ENCODE measurements at regions not wholly inside any gene's neighbourhood (a gene's known extent, or its start where the extent isn't known, plus 50 kb on each side); places are given as distances from the start of the nearest gene placed in this dataset.

DNA sequence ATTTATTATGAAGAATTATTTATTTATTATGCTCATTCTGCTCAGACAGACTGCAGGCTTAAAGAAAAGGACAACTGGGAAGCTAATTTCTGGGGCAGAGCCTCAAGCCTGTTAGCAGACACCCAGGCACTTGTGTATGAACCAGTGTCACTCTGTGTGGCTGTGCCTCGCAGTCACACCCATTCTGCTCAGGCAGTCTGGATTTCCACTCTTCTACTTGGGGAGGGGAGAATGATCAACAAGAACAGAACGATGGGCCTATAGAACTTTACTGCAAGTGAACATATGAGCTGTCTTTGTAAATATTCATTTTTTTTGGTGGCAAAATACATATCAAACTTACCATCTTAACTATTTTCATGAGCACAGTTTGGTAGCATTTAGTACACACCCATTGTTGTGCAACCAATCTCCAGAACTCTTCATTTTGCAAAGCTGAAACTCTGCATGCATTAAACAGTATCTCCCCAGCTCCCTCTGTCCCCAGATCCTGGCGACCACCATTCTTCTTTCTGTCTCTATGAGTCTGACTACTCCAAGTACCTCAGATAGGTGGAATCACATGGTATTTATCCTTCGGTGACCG, 181.7 kb downstream of the NUFIP1 start:
- DNase-seq (ENCODE audit: low read depth): no peak
- TF ChIP-seq, protein P1, sequence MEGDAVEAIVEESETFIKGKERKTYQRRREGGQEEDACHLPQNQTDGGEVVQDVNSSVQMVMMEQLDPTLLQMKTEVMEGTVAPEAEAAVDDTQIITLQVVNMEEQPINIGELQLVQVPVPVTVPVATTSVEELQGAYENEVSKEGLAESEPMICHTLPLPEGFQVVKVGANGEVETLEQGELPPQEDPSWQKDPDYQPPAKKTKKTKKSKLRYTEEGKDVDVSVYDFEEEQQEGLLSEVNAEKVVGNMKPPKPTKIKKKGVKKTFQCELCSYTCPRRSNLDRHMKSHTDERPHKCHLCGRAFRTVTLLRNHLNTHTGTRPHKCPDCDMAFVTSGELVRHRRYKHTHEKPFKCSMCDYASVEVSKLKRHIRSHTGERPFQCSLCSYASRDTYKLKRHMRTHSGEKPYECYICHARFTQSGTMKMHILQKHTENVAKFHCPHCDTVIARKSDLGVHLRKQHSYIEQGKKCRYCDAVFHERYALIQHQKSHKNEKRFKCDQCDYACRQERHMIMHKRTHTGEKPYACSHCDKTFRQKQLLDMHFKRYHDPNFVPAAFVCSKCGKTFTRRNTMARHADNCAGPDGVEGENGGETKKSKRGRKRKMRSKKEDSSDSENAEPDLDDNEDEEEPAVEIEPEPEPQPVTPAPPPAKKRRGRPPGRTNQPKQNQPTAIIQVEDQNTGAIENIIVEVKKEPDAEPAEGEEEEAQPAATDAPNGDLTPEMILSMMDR (IDR thresholded peaks at IDR 0.05; ENCODE audit: insufficient read depth, low read depth, low read length, missing control alignments): no peak
- H3K4me3 ChIP-seq (ENCODE audit: low read depth, low read length): no peak overlapping the region

- TF ChIP-seq, protein P1 (IDR thresholded peaks at IDR 0.05; ENCODE audit: insufficient read depth, low read depth, low read length, missing control alignments): no peak
- no peak overlapping the region for H3K4me3 ChIP-seq (ENCODE audit: low read depth, low read length)
- no peak for DNase-seq (ENCODE audit: low read depth)
Measured at GRCh38 chr13:44806826-44807225, 182.4 kb downstream of the NUFIP1 start.

DNA sequence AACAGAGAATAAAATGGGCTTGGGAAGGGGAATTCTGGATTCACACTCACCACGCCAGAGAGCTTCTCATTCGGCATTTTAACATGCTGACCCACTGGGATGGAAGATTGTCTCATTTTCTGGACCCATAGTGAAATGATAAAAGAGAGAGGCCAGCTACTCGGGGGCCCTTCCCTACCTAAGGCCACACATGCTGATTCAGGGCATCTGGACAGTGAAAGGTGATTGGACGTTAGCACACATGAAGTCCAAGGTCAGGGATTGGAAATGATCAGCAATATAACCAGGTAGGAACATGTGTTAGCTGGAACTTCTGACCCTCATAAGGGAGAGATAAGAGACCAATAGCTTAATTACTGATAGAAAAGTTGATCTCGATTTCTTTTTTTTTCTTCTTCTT, 183.7 kb downstream of the NUFIP1 start:
- TF ChIP-seq, protein P1 (IDR thresholded peaks at IDR 0.05; ENCODE audit: insufficient read depth, low read depth, low read length, missing control alignments): no peak
- H3K4me3 ChIP-seq (ENCODE audit: low read depth, low read length): no peak overlapping the region
- no peak for DNase-seq (ENCODE audit: low read depth)

- TF ChIP-seq, protein P1 (IDR thresholded peaks at IDR 0.05; ENCODE audit: insufficient read depth, low read depth, low read length, missing control alignments): no peak
- no peak for DNase-seq (ENCODE audit: low read depth)
- H3K4me3 ChIP-seq (ENCODE audit: low read depth, low read length): no peak overlapping the region
Measured at GRCh38 chr13:44803390-44803789, 185.9 kb downstream of the NUFIP1 start.

DNA sequence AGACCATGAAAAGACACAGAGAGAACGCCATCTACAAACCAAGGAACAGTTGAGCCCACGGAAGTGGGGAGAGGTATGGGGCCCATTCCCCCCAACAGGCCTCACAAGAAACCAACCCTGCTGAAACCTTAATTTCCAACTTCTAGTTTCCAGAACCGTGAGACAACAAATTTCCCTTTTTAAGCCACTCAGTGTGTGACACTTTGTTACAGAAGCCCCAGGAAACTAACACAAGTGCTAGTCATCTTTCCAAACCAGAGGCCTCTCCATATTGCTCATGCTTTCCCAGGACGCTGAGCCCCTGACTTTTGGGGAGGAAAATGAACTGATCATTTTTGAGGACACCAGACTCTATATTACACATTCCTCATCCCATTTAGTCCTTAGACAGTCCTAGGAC, 186.8 kb downstream of the NUFIP1 start:
- TF ChIP-seq, protein P1 (IDR thresholded peaks at IDR 0.05; ENCODE audit: insufficient read depth, low read depth, low read length, missing control alignments): no peak
- DNase-seq (ENCODE audit: low read depth): no peak
- H3K4me3 ChIP-seq (ENCODE audit: low read depth, low read length): no peak overlapping the region

- TF ChIP-seq, protein P1 (IDR thresholded peaks at IDR 0.05; ENCODE audit: insufficient read depth, low read depth, low read length, missing control alignments): no peak
- H3K4me3 ChIP-seq (ENCODE audit: low read depth, low read length): no peak overlapping the region
- no peak for DNase-seq (ENCODE audit: low read depth)
Measured at GRCh38 chr13:44801990-44802389, 187.3 kb downstream of the NUFIP1 start.

DNA sequence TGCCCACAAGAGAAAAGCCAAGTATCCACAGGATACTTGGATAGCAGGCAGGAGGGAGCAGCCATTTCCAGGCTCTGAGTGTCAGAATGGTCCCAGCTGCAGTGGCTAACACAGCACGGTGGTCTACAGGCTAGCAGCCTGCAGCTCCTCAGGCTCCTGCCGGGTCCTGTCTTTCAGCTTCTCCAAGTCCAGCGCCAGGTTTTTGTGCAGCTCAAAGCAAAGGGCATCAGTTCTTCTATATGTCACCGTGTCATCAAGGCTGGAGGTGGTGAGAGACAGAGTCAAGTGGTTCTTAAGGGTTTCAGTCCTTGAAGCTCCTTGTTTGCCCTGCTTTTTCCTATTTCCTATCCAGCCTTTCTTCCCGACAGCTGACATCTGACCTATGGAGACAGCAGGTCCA, 188.6 kb downstream of the NUFIP1 start:
- no peak for DNase-seq (ENCODE audit: low read depth)
- TF ChIP-seq, protein P1 (IDR thresholded peaks at IDR 0.05; ENCODE audit: insufficient read depth, low read depth, low read length, missing control alignments): no peak
- no peak overlapping the region for H3K4me3 ChIP-seq (ENCODE audit: low read depth, low read length)
